ENCODE measurements at regions not wholly inside any gene's neighbourhood (a gene's known extent, or its start where the extent isn't known, plus 50 kb on each side); places are given as distances from the start of the nearest gene placed in this dataset.

- TF ChIP-seq, protein P1, sequence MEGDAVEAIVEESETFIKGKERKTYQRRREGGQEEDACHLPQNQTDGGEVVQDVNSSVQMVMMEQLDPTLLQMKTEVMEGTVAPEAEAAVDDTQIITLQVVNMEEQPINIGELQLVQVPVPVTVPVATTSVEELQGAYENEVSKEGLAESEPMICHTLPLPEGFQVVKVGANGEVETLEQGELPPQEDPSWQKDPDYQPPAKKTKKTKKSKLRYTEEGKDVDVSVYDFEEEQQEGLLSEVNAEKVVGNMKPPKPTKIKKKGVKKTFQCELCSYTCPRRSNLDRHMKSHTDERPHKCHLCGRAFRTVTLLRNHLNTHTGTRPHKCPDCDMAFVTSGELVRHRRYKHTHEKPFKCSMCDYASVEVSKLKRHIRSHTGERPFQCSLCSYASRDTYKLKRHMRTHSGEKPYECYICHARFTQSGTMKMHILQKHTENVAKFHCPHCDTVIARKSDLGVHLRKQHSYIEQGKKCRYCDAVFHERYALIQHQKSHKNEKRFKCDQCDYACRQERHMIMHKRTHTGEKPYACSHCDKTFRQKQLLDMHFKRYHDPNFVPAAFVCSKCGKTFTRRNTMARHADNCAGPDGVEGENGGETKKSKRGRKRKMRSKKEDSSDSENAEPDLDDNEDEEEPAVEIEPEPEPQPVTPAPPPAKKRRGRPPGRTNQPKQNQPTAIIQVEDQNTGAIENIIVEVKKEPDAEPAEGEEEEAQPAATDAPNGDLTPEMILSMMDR (IDR thresholded peaks at IDR 0.05): no peak
- no peak for TF ChIP-seq POLR2A (IDR thresholded peaks at IDR 0.05)
Observed at GRCh38 chr3:124336067-124336656, 344.2 kb upstream of the ROPN1 start.
